ACHN (cell line): ENCODE measurements at regions not wholly inside any gene's neighbourhood (a gene's known extent, or its start where the extent isn't known, plus 50 kb on each side); places are given as distances from the start of the nearest gene placed in this dataset.

Source experiments
- DNase-seq: peaks from one replicate; pipeline ENCODE4 v3.0.0-alpha.2; 2015
- in situ Hi-C: cut with HindIII; loops from 2 replicates; pipeline ENCODE4 v1.10.0; 2017; ENCODE audit warnings: low sequenced_read_pairs, low pct_ligation_motif_present, low pct_unique_long_range_greater_than_20kb

DNA sequence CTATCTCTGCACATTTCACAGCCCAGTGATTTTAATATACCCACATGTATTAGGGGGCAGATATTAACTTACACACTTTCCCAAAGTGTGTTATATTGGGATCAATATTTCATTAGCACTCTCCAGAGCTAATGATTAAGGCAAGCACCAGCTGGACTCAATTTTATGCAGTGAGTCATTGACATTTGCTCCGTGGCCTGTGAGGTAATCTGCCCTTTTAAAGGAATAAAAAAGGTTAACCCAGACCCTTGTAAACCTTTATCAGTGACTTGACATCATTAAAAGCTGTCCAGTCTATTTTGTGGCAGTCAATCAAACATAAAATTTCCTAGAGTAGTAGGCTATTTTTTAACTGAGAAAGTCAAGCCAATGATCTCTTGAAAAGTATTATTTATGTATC, 1870.4 kb upstream of the CELF4 start:
- in situ Hi-C loops, result no loop called here
- DNase-seq, result peak; percentile 19

DNA sequence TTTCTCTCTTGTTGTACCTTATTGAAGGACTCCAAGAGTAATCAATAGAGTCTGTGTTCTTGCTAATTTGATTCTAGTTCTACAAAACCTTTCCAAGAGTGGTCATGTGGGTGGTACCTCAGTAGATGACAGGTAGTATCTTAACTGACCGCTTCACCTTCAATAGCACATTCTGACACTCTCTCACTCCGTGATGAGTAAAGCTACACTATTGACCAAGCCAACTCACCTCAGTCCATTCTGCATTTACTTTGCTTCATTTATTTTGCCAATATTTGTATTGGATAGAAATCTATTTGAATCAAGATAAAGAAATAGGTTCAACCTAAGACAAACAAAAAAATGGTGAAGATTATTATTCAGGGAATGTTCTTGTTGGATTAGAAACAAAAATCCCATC, 1869.6 kb upstream of the CELF4 start:
- in situ Hi-C loops, result no loop called here
- DNase-seq, result no peak

DNA sequence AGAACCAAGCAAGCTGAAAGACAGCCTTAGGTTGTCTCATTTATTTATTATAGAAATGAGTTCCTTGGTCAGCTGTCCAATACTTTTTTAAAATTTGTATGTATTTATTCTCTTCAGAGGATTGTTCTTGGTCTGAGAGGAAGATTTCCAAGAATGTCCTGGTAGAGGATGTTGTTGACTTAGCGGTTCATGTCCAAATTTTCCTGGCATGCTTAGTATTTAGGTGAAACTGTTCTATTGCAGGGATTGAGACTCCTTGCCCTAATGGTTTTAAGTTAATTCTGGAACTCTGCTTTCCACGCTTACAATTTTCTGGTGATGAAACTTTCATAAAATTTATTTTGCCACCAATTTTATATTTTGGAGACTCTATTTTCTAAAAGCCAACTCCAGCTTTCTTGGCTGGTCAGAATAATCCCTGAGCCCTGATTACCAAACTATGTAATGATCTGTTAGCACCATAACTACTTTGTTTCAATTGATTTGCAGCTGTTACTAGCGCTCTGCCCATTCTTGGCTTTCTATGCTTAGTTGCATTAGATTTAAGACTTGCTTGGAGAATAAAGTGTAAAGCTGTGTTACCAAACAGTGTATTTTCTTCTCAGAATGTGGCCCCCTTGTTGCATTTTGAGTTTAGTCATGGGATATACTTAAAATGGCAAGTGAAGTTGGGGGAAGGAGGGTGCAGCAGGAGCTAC, 1868.8 kb upstream of the CELF4 start:
- DNase-seq, result no peak
- in situ Hi-C loops, result no loop called here

DNA sequence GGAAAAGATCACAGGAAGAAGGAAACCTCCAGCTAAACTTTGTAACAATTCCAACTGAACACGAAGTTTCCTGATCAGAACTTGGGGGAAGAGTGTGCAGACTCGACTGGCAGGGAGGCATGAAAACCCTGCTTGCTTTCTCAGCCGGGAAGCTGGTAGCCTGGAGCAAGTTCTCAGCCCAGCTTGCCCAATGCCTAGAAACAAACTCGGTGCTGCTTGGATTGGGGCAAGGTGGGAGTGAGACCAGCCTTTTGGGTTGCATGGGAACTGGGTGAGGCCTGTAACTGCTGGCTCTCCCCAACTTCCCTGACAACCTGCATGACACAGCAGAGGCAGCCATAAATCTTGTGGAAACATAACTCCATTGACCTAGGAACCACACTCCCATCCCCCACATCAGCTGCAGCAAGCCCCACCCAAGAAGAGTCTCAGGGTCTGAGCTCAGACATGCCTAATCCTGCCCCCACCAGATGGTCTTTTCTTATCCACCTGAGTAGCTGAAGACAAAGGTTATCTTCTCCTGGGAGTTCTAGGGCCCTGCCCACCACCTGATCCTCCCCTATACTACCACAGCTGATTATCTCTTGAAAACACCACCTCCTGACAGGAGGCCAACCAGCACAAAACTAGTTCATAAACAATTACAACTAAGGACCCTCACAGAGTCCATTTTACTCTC, 1859.7 kb upstream of the CELF4 start:
- DNase-seq, result no peak
- in situ Hi-C loops, result no loop called here

DNA sequence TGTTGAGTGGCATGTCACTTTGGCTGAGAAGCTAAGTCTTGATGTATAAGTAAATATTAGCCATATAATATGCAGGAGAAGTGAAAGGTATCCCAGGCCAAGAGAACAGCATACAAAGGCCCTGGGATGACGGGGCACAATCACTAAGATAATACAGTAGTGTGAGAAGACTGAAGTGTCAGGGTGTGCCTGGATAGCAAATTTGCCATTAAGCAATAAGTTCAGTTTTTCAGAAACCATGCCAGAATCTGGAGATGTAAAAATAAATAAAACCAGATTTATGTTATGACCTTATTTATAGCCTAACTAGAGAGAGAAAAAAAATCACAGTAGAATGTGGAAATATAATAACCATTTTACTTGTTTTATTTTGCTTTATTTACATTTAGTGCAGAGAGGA, 1858.7 kb upstream of the CELF4 start:
- in situ Hi-C loops, result no loop called here
- DNase-seq, result no peak

DNA sequence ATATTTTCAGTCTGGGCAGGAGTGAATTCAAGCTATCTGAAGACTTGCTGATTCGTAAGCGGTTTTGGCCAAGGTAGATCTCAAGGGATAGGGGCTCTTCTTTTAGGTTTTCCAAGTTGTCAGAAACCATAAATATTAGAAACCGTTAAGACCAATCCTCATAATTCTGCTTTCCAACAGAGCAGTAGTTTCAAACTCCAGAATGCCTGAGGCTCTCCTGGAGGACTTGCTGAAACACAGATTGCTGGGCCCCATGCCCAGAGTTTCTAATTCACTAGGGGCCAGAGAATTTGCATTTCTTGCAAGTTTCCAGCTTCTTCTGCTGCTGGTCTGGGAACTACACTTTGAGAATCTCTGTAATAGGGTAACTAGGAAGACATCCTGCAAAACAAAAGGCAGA, 1855.7 kb upstream of the CELF4 start:
- in situ Hi-C loops, result no loop called here
- no peak for DNase-seq

DNA sequence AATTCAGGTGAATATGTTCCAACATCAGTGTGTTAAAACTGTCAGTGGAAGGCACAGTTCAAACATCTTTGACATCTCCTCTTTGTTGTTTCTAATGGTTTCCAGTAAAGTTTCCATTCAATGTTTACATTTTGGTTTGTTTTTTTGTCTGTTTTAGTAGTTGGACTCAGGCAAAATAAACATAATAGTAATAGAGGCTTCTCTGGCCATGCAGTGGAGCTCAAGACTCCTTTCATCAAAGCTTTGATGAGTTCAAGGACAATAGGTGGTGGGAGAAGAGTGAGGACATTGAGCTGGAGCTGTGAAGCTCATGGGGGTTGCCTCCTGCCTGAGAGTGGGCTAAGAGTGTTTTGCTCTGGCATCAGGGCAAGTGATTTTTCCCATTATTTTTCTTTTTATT, 1853.7 kb upstream of the CELF4 start:
- no peak for DNase-seq
- in situ Hi-C loops, result no loop called here

DNA sequence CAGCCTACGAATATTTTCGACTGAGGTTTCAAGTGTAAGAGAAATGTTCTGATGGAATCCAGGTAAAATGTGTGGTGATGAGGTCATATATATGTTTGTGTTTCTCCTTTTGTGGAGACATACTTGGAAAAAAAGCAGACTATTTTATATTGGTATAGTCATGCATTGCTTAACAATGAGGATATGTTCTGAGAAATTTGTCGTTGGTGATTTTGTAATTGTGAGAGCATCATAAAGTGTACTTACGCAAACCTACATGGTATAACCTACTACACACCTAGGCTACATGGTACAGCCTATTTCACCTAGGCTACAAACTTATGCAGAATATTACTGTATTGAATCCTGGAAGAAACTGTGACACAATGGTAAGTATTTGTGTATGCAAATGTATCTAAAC, 1849.9 kb upstream of the CELF4 start:
- no peak for DNase-seq
- in situ Hi-C loops, result no loop called here

DNA sequence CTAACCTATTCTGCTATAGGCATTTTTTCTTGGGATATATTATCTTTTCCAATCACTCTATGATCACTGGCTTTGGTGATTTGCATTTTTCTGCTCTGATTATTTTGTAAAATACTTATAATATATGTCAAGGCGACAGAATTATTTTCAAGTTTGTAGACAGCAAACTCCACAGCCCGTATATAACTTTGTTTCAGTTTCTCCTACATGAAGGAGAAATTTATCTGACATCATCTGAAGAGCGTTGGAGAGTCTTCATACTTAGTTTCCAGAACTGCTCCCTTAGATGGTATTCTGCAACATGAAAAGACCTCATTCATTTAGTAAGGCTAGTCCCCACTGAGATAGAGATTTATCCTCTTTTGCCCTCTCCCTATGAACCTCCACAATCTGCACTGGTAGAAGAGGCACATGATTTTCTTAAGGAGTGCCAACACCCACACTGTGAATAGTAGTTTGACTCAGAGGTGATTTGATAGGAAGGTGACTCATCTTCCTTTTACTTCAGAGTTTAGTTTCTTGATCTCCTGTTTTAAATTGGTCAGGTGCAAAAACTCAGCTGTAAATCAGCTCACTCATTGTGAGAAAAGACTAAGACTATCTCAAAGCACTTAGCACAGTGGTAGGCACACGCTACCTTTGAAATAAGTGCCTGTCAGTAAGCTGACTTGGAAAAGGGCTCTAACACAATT, 1848.6 kb upstream of the CELF4 start:
- in situ Hi-C loops, result no loop called here
- peak; percentile 52 for DNase-seq

DNA sequence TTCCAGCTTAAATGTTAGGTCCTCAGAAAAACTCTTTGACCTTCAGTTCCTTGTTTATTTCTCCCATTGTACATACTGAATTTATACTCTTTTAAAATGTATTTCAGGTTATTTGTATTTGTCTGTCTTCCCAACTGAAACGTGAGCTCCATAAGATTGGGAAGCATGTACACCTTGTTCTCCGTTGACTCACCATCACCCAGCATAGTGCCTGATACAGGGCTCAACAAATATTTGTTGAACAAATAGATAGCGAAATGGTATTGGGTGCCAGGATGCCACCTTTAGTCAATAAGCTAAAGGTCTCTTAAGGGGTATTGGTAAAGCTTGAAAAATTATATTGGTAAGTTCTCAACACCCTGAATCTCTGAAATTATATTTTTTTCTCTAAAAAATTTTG, 1841.3 kb upstream of the CELF4 start:
- in situ Hi-C loops, result no loop called here

DNA sequence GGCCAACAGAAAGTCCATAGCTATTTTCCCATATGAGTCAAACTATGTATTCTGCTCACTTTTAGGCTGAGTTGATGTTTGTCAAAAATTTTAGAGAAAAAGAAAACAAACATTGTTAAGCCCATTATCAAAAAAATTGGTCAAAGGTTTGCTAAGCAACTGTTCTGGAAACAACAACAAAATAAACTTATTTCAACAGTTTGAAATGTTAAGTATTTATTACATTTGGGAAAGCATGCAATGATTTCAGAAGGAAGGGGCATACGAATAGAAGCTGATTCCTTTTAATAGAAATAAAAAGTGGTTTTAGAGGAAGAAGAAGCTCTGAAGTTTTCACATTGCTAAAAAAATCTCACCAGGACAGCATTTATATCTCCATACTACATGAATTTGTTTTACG, 1837.5 kb upstream of the CELF4 start:
- in situ Hi-C loops, result no loop called here

More for the DNA sequence above, 1841.3 kb upstream of the CELF4 start:
- DNase-seq, result no peak

DNA sequence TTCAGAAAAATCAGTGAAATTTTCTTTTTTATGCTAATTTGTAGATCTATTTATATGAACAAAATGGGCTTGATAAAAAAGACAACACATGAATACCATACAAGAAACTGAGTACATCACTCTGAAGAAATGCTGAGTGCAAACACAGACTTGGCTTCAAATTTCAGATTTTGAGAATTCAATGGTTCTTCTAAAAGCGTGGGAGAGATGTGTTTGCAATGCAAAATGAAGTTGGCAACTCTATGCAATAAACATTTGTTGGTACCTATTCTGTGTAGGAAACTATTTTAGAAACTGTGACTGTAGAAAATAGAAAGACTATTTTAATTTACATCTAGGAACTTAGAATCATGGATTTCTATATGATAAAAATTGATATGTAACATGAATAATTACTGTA, 1834.1 kb upstream of the CELF4 start:
- no peak for DNase-seq

More for the DNA sequence above, 1837.5 kb upstream of the CELF4 start:
- no peak for DNase-seq

DNA sequence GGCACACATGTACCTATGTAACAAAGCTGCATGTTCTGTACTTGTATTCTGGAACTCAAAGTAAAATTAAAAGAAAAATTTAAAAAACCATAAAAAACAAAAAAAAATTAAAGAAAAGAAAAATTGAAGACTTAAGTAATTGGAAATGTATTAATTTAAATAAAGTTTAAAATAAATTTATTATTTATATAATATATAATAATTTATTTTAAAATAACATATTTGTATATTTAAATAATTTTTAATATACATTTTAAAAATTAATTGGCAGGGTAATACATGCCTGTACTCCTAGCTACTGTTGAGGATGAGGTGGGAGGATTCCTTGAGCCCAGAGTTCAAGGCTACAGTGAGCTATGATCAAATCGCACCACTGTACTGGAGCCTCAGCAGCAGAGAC, 1830.6 kb upstream of the CELF4 start:
- DNase-seq, result no peak
- in situ Hi-C loops, result no loop called here

More for the DNA sequence above, 1834.1 kb upstream of the CELF4 start:
- in situ Hi-C loops, result no loop called here

DNA sequence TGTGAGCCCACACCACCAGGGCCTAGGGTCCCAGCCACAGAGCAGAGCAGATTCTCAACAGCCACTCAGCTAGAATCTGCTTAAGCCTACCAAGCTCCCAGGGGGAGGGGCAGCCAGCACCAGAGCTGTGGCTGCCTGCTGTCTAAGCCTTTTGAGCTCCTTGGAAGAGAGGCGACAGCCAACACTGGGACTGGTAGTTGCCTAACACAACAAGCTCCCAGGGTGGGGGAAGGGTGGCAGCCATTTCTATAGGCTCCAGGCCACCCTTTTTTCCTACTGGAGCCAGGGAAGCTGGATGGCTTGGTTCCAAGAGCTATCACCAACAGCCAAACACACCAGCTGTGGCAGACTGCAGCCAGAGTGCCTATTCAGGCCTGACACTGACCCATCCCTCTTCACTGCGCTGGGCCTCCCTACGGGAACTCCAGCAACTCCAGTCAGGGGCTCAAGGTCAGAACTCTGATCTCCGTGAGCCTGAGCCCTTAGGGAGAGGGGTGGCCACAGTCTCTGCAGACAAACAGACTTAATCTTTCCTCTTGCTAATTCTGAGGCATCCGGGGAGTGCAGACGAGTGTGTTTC, 1824.3 kb upstream of the CELF4 start:
- DNase-seq, result no peak
- in situ Hi-C loops, result no loop called here

DNA sequence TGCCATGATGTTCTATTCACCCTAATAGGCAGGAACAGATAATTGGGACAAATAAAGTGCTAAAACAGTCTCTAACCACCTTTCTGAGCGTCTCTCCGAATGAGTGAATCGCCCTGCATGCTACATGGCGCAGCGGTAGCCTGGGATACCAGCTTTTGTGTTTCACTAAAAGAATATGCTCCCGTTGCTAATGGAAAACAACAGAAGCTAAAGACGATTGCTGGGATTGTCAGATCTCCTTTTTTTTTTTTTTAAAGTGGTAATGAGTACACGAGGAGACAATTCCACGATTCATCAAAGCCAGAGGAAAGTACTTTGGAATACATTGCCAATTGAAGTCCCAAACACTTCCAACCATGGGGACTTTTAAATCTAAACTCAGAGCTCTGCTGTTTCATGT, 1815.3 kb upstream of the CELF4 start:
- in situ Hi-C loops, result no loop called here

DNA sequence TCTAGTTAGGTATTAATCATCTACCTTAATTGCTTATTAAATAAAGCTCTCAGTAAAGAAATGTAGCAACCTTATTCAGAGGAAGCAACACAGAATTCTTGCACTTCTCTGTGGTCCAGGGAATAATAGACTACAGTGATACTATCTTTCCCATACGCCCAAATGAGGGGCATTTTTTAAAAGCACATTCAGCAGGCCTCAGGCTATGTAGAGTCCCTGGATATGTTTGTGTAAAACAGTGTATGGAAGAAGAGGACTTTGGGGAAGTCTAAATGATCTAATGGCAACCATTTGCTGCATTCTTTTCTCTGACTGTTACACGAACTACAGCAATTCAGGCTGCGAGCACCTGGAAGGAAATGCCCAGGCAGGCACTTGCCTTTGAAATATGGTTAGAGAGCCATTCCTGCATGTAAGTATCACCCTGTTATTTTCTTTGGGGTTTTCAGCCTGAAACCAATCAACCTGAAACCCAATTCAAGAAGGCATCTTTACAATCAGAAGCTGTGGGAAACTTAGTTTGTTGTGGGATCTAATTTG, 1814.7 kb upstream of the CELF4 start:
- DNase-seq, result no peak
- in situ Hi-C loops, result no loop called here

More for the DNA sequence above, 1815.3 kb upstream of the CELF4 start:
- DNase-seq, result no peak

DNA sequence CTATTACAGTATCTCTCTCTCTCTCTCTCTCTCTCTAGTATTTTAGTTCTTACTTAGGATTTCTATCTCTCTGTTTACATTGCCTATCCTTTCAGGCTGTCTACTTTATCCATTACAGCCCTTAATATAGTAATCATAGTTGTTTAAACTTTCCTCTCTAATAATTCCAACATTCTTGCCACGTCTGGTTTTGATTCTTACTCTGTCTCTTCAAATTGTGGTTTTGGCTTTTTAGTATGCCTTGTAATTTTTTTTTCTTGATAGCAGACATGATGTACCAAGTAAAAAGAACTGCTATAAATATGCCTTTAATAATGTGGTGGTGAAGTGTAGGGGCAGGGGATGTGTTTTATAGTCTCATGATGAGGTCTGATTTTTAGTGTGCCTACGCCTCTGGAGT, 1809.5 kb upstream of the CELF4 start:
- DNase-seq, result no peak
- in situ Hi-C loops, result no loop called here

DNA sequence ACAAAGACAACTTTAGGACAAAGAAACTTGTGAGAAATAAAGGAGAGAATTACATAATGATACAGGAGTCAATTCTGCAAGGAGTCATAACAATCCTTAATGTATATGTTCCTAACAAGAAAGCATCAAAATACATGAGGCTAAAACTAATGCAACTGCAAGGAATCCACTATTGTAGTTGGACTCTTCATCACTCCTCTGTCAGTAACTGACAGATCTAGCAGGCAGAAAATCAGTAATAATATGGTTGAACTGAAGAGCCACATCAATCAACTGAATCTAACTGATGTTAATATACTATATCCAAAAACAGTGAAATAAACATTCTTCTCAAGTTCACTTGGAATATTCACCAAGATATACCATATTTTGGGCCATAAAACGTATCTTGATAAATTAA, 1806.4 kb upstream of the CELF4 start:
- in situ Hi-C loops, result no loop called here
- no peak for DNase-seq

DNA sequence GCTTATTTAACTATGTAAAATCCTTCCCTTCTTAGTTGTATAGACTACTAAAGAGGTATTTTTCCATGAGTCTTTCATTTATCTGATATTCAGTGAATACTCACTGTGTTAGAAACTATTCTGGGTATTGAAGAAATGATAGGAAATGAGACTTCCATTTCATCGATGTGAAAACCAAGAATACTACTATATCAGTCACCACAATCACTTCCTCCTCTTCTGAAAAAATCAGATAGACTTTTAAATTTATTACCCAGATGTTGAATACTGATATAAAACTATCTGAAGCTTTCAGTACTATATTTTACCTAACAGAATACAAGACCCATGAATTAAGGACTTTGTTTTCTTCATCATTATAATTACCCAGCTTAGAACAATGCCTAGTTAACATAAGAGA, 1801.1 kb upstream of the CELF4 start:
- DNase-seq, result no peak
- in situ Hi-C loops, result no loop called here
